Neural progenitor cell (in vitro differentiated cells): ENCODE measurements at regions not wholly inside any gene's neighbourhood (a gene's known extent, or its start where the extent isn't known, plus 50 kb on each side); places are given as distances from the start of the nearest gene placed in this dataset.

Experiments
- DNase-seq: peaks from one replicate; pipeline ENCODE4 v3.0.0-alpha.2; 2016; ENCODE audit warnings: low spot score
- H2AFZ ChIP-seq: fragments of 200-600 bp; sonication (generic); replicated peaks from 2 replicates; pipeline ENCODE4 v1.6.1; 2016; ENCODE audit warnings: antibody characterized with exemption
- H3F3A ChIP-seq: fragments of 200-600 bp; sonication (generic); 2 replicates; pipeline ENCODE4 v1.6.1; 2016; ENCODE audit warnings: antibody characterized with exemption, low read depth
- H3K27ac ChIP-seq: fragments of 200-600 bp; sonication (generic); 2 replicates; pipeline ENCODE4 v1.5.1; 2016; ENCODE audit warnings: mild to moderate bottlenecking
- H3K27me3 ChIP-seq: fragments of 200-600 bp; sonication (generic); 2 replicates; pipeline ENCODE4 v1.6.1; 2016; ENCODE audit warnings: mild to moderate bottlenecking, moderate library complexity
- H3K36me3 ChIP-seq: fragments of 200-600 bp; sonication (generic); 2 replicates; pipeline ENCODE4 v1.5.1; 2016
- H3K4me1 ChIP-seq: fragments of 200-600 bp; sonication (generic); 2 replicates; pipeline ENCODE4 v1.6.1; 2016; ENCODE audit warnings: mixed run types
- H3K4me2 ChIP-seq: fragments of 200-600 bp; sonication (generic); 2 replicates; pipeline ENCODE4 v1.6.1; 2016
- H3K4me3 ChIP-seq: fragments of 200-600 bp; sonication (generic); 2 replicates; pipeline ENCODE4 v1.5.1; 2016
- H3K79me2 ChIP-seq: fragments of 200-600 bp; sonication (generic); 2 replicates; pipeline ENCODE4 v1.6.1; 2016; ENCODE audit warnings: low read depth
- H3K9ac ChIP-seq: fragments of 200-600 bp; sonication (generic); 2 replicates; pipeline ENCODE4 v1.6.1; 2016
- H3K9me3 ChIP-seq: fragments of 200-600 bp; sonication (generic); 2 replicates; pipeline ENCODE4 v1.5.1; 2016; ENCODE audit warnings: low read depth
- H4K20me1 ChIP-seq: fragments of 200-600 bp; sonication (generic); 2 replicates; pipeline ENCODE4 v1.6.1; 2016; ENCODE audit warnings: low read depth
- H3K27ac Mint-ChIP-seq: 3 replicates; pipeline ENCODE4 v1.8.0; 2021; ENCODE audit warnings: mixed read lengths
- H3K27me3 Mint-ChIP-seq: 2 replicates; pipeline ENCODE4 v1.8.0; 2022; ENCODE audit warnings: low read depth, mild to moderate bottlenecking, inconsistent platforms, moderate library complexity, mixed read lengths; ENCODE audit not compliant: insufficient read depth
- H3K36me3 Mint-ChIP-seq: 3 replicates; pipeline ENCODE4 v1.8.0; 2021; ENCODE audit warnings: mixed read lengths
- H3K4me1 Mint-ChIP-seq: 3 replicates; pipeline ENCODE4 v1.8.0; 2021; ENCODE audit warnings: mixed read lengths
- H3K4me3 Mint-ChIP-seq: 3 replicates; pipeline ENCODE4 v1.8.0; 2021; ENCODE audit warnings: mild to moderate bottlenecking, moderate library complexity, mixed read lengths
- H3K9me3 Mint-ChIP-seq: 3 replicates; pipeline ENCODE4 v1.8.0; 2020; ENCODE audit warnings: mixed read lengths
- CTCF ChIP-seq: fragments of 200-600 bp; sonication (generic); IDR thresholded peaks from 2 replicates; pipeline ENCODE4 v1.5.1; 2017; ENCODE audit warnings: antibody characterized with exemption, mild to moderate bottlenecking
- EZH2 ChIP-seq: fragments of 200-600 bp; sonication (generic); IDR thresholded peaks from 2 replicates; pipeline ENCODE4 v1.6.1; 2017; ENCODE audit warnings: antibody characterized with exemption, mild to moderate bottlenecking, moderate library complexity
- EZH2phosphoT487 ChIP-seq: fragments of 200-600 bp; sonication (generic); IDR thresholded peaks from 2 replicates; pipeline ENCODE4 v1.6.1; 2017; ENCODE audit warnings: antibody characterized with exemption

DNA sequence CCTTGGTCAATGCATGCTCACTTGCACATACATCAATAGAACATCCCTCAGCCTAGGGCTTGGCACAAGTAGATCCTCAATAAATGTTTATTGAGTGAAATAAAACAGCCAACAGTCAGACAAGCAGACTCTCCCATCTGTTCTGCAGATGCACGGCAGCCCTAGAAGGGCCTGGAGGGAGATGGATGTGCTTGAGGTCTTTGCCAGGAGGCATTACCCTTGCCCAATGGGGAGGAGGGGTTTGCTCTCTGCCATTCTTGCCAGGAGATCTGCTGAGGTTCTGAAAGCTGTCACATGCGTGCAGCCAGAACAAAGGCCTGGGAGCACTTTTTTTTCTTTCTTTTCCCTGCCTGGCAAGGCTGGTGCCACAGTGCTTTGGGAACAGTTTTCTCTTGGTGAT, 349.3 kb upstream of the THRB start:
- H3K27ac ChIP-seq = no peak overlapping the region
- no peak for DNase-seq
- Mint-ChIP-seq H3K9me3 (no peaks in the 10 kb centered on the region), H3K4me3 (no peak overlapping the region), H3K27me3 (peaks cover 2% of the 10 kb centered on the region), H3K4me1 (peaks cover 12% of the 10 kb centered on the region), H3K27ac (no peak overlapping the region), H3K36me3 (no peaks in the 10 kb centered on the region)
- no peaks in the 10 kb centered on the region for H3F3A ChIP-seq
- H3K9me3 ChIP-seq = no peaks in the 10 kb centered on the region
- no peak overlapping the region for H2AFZ ChIP-seq
- no peak overlapping the region for H3K4me2 ChIP-seq
- no peaks in the 10 kb centered on the region for H3K36me3 ChIP-seq
- peaks cover 9% of the 10 kb centered on the region for H3K4me1 ChIP-seq
- TF ChIP-seq EZH2phosphoT487 (no peak), CTCF (no peak), EZH2 (no peak)
- no peaks in the 10 kb centered on the region for H3K27me3 ChIP-seq
- no peaks in the 10 kb centered on the region for H4K20me1 ChIP-seq
- no peaks in the 10 kb centered on the region for H3K79me2 ChIP-seq
- no peak overlapping the region for H3K4me3 ChIP-seq
- H3K9ac ChIP-seq = no peak overlapping the region

- Histone ChIP-seq H3K4me3 (no peak overlapping the region), H3F3A (no peaks in the 10 kb centered on the region), H4K20me1 (no peaks in the 10 kb centered on the region), H3K27ac (no peak overlapping the region), H3K36me3 (no peaks in the 10 kb centered on the region), H3K79me2 (no peaks in the 10 kb centered on the region), H3K4me2 (no peak overlapping the region), H3K9ac (no peak overlapping the region), H3K4me1 (peaks cover 9% of the 10 kb centered on the region), H2AFZ (no peak overlapping the region), H3K27me3 (no peaks in the 10 kb centered on the region), H3K9me3 (no peaks in the 10 kb centered on the region)
- TF ChIP-seq EZH2phosphoT487 = no peak
- H3K9me3 Mint-ChIP-seq = no peaks in the 10 kb centered on the region
- no peak for DNase-seq
- peaks cover 12% of the 10 kb centered on the region for H3K4me1 Mint-ChIP-seq
- no peaks in the 10 kb centered on the region for H3K36me3 Mint-ChIP-seq
- H3K4me3 Mint-ChIP-seq = no peak overlapping the region
- H3K27ac Mint-ChIP-seq = no peak overlapping the region
- H3K27me3 Mint-ChIP-seq = peaks cover 2% of the 10 kb centered on the region
These were observed 351.0 kb upstream of the THRB start for GRCh38 chr3:24845524-24846155.

GRCh38 chr3:24846286-24846860, 351.7 kb upstream of the THRB start:
- no peak for DNase-seq
- H3K36me3 Mint-ChIP-seq = no peaks in the 10 kb centered on the region
- Histone ChIP-seq H3K27ac (no peak overlapping the region), H3K9me3 (no peaks in the 10 kb centered on the region), H3K4me1 (peaks cover 9% of the 10 kb centered on the region), H3K9ac (no peak overlapping the region), H4K20me1 (no peaks in the 10 kb centered on the region), H3K4me2 (no peak overlapping the region), H3K36me3 (no peaks in the 10 kb centered on the region), H2AFZ (no peak overlapping the region), H3K27me3 (no peaks in the 10 kb centered on the region), H3F3A (no peaks in the 10 kb centered on the region), H3K79me2 (no peaks in the 10 kb centered on the region), H3K4me3 (no peak overlapping the region)
- TF ChIP-seq CTCF = no peak
- no peak for TF ChIP-seq EZH2phosphoT487
- no peak for TF ChIP-seq EZH2
- no peak overlapping the region for H3K27ac Mint-ChIP-seq
- peaks cover 2% of the 10 kb centered on the region for H3K27me3 Mint-ChIP-seq
- peaks cover 12% of the 10 kb centered on the region for H3K4me1 Mint-ChIP-seq
- H3K9me3 Mint-ChIP-seq = no peaks in the 10 kb centered on the region
- H3K4me3 Mint-ChIP-seq = no peak overlapping the region

DNA sequence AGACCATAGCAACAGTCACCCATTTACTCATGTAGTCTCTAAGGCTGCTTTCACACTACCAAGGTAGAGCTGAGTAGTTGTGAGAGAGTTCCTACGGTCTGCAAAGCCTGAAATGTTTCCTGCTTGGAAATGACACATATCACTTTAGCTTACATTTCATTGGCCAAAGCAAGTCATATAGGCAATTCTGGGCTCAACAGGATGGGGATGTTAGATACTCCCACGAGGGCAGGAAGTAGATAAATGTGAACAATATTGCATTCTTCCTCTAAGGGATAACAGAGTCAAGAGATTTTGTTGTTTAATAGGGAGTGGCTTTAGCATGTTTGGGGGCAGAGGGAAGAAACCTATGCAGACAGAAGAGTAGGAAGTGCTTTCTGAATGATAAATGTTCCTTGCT, 355.6 kb upstream of the THRB start:
- H3K4me1 Mint-ChIP-seq = peaks cover 19% of the 10 kb centered on the region
- Histone ChIP-seq H3K4me2 (no peak overlapping the region), H3K9me3 (no peaks in the 10 kb centered on the region), H3K36me3 (no peaks in the 10 kb centered on the region), H2AFZ (no peak overlapping the region), H3K27me3 (no peaks in the 10 kb centered on the region), H3K4me1 (peaks cover 14% of the 10 kb centered on the region), H3K27ac (no peak overlapping the region), H3F3A (no peaks in the 10 kb centered on the region), H3K9ac (no peak overlapping the region), H3K79me2 (no peaks in the 10 kb centered on the region), H3K4me3 (no peak overlapping the region), H4K20me1 (no peaks in the 10 kb centered on the region)
- no peaks in the 10 kb centered on the region for H3K36me3 Mint-ChIP-seq
- peaks cover 2% of the 10 kb centered on the region for H3K27me3 Mint-ChIP-seq
- no peak for DNase-seq
- no peak overlapping the region for H3K27ac Mint-ChIP-seq
- H3K9me3 Mint-ChIP-seq = no peaks in the 10 kb centered on the region
- TF ChIP-seq EZH2phosphoT487 (no peak), EZH2 (no peak), CTCF (no peak)
- H3K4me3 Mint-ChIP-seq = no peak overlapping the region
